EH (cell line): ENCODE measurements at regions not wholly inside any gene's neighbourhood (a gene's known extent, or its start where the extent isn't known, plus 50 kb on each side); places are given as distances from the start of the nearest gene placed in this dataset.

Experiments
- DNase-seq: peaks from one replicate; pipeline ENCODE4 v3.0.0-alpha.2; 2015; ENCODE audit warnings: low read depth

DNA sequence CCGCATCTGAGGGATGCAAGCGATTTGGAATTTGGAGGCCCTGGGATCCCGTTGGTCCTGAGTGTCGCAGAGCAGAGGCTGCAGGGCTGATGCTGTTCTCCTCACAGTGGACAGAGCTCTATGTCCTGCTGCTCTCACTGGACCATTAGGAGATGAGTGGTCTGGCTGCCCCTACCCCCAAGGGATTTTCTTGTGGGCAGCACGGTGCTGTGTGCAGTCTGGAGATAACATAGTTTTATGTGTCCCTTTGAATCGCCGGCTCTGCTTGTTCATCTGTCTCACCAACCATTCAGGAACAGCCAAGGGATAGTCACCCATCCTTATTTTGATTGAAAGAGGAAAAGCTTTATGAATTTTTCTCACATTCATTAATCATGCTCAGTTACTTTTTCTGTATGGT, 49.9 kb downstream of the CHRM3 start:
- no peak for DNase-seq

DNA sequence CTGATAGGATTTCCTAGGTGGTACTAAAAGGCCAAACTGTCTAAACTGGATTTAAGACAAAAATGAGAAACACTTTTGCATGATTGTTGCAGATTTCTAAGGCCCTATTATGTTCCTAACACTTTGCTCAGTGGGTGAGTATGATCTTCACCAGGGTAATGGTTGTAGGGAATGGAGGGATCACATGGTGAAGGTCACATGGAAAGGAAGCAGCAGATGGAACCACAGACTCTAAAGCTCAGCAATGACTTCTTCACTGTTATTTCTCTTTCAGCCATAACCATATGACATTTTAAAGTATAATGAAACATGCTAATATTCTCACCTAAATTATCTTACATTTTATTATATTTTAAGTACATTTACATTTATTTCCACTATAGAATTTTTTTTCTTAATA, 51.5 kb downstream of the CHRM3 start:
- DNase-seq: no peak

DNA sequence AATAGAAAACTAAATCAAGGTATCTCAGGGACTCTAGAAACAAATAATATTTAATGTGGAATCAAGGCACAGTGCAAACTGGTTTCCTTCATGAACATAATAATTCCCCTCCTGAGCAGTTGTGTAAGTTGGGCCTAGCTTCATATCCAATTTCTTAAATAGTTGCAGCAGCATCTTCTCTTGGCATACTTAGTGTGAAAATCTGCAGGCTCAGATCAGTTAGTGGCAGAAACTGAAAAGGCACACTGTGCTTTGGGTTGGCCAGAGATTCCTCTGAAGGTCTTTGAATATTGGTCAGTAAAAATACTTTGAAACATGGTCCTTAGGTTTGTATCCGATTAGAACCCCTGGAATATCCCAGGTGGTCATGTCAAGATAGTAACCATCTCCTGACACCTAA, 52.5 kb downstream of the CHRM3 start:
- DNase-seq: no peak

DNA sequence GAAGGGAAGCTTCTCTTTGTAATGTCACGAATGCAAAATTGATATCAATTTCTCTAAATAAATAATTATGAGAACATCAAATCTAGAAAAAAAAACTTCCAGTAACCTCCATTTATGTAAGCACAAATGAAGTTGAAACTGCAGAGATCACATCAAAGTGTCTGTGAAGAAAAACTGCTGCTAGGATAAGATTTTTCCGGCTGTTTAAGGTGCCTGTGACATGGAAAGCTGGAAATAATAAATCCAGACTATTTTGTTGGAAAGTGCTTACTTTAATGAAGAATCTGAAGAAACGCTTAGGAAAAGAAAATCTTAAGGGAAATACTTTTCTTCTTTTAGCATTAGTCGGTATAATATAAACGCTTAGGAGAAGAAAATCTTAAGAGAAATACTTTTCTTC, 57.0 kb downstream of the CHRM3 start:
- DNase-seq: no peak

DNA sequence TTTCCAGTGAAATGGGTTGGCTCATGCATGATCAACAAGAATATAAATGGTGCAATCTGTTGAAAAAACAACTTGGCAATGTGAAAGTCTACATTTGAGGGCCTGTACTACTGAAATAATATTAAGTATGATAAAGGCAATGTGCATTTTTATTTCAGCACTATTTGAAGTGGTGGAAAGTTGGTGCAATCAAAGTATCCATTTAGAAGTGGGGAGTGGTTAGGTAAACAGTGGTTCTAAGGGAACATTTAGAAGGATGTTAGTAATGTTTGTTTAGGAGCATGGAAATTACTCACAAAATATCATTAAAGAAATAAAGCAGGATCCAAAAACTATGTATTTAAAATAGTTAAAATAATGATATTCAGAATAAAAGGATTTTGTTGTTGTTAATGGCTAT, 60.2 kb downstream of the CHRM3 start:
- DNase-seq: no peak

DNA sequence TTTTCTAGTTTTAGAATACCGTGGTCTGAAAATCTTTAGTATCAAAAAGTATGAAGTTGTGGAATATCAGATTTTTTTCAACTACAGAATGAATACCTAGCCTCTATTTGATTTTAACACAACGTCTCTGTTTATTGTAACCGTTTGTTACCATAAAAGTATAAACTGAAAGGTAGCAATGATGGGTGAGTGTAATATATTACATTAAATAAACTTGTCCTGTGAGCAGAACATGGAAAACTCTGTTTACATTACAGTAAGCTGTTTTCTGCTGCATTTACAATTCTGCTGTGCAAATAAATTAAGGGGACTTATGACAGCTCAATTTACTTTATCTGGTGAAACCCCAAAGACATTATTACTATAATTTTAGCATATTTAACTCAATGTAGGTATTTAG, 62.5 kb downstream of the CHRM3 start:
- DNase-seq: no peak

DNA sequence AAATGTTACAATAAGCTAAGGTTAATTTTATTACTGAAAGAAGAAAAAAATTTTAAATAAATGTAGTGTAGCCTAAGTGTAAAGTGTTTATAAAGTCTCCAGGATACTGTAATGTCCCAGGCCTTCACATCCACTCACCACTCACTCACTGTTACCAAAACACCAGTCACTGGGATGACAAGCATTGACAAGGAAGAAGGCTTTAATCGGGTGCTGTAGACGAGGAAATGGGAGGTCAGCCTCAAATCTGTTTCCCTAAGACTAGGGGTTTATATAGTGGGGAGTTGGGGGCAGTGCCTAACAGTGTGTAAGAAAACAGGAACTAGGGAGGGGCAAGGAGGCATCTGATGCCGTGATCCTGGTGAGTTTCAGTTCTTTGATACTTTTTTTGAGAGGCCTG, 69.4 kb downstream of the CHRM3 start:
- no peak for DNase-seq

DNA sequence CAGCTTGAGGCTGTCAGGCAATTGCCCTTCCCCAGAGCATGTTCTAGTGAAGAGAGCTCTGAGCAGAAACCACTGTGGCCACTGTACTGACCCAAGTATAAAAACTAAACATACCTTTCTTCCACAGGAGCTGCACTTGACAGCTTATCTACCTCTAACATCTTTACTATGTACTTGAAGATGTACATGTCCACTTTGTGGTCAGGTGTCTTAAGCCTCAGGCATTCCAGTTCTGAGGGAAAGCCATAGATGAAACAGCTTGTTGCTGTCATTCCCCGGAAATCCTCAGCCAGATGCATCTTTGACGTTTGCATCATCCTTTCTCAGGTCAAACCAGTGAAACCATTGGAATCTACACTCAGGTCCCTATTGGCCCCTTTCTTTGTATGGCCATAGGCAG, 70.4 kb downstream of the CHRM3 start:
- DNase-seq: no peak

DNA sequence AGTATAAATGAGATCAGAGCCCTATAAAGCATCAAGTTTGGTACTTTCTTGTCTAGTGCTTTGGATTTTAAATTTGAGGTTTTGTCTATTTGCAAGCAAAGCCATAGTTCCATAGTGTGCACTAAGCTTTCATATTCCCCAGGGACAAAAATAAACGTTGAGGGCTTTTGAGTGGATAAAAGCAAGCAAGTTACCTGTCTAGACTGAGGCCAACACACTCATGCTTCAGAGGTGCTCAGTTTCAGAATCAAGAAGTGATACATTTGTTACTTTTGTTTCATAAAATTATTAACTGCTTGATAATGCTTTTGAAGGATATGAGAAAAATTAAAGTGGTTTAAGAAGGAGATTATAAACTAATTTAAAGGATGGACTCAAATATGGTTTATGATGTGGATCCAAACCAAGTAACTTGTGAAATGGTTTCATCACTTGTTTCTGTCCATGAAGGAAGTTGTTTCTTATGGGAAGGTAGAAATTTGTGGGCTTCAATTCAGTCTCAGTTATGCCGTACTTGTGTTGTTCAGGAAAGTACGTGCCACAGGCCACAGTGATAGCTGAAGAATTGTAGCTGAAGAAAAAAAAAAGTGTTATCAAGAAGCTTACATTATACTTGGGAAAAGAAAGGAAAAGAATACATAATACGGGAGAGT, 71.2 kb downstream of the CHRM3 start:
- no peak for DNase-seq

DNA sequence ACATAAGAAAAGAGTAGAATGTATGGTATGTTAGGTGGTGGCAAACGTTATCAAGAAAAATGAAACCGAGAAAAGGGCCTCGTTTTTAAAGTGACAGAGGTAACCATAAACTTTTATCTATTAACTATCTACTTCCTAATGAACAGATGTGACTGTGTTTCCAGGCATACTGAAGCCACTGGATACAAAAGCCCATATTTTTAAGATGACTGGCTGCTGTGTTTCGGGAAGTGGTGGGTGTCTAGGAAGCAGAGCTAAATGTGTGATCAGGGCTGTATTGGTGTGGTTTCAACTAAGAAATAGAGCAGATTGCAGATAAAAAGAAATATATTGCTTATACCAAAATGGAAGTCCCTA, 71.8 kb downstream of the CHRM3 start:
- DNase-seq: no peak

DNA sequence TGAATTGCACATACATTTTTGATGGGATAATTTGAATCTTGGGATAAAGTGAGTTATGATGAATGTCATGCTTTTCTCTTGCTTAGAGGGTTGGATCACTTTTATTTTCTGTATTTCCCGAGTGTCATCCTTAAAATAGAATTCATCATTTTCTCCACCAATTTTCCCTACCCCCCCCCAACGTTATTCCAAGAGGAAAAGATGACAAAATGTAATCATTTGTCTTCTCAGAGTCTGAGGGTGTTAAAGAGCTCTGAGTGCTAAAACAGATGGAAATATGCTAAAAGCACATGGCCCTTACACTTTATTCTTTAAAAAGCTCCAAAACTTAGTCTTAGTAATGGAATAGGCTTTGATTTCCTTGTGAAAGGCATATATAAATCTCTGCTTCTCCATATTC, 81.4 kb downstream of the CHRM3 start:
- DNase-seq: no peak

DNA sequence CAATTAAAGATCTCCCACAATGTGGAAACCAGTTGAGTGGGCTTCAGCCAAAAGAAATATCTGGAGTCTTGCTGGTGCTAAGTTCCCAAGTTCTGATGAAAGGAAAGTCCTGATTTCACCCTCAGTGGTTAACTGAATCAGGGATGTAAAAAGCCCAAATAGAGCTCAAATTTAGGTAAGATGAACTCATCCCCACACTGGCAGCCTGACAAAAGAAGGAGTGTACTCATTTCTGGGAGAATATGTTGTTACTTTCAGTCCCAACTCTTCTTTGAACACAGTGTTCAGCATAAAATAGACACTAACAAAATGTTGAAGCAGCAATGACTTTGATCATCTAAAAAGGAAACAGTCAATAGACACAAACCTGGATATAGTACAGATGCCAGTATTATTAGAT, 91.7 kb downstream of the CHRM3 start:
- no peak for DNase-seq

DNA sequence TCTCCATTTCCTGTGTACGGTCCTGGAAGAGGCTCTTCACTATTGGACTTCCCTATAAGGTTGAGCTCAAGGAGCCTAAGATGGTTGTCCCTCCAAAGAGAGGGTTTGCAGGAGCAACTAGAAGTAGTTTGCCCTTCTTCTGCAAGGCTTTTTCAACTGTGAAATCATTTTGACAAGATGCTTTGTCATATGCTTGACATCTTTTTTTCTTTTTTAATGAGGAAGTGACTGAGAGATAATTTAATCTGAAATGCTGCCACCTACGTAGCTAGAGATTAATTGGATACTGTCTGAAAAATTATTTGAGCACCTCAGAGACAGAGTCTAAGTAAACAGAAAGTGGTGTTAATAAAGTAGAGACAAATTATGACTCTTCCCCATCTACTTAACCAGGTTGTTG, 97.0 kb downstream of the CHRM3 start:
- DNase-seq: no peak

DNA sequence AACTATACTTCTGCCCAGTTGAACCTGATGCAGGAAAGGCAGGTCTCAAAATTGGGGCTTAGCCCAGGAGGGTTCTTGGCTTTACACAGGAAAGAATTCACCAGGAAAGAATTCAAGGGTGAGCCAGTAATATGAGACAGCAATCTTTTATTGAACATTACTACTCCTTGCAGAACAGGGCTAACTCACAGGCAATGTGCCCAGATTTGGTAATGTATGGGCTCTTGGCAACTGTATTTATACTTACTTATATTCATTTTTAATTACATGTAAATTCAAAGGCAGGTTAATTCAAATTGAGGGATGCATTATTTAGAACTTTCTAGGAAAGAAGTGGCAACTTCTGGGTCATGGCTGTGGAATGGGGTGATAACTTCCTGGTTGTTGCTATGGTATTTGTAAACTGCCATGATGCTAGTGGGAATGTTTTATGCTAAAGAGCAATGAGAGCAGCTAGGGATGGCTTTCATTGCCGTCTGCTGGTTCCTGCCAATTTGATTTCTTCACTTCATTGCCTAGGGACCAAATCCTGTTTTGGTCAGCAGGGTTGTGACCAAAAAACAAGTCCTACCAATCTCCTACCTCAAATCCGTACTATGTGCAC, 107.5 kb downstream of the CHRM3 start:
- DNase-seq: no peak

DNA sequence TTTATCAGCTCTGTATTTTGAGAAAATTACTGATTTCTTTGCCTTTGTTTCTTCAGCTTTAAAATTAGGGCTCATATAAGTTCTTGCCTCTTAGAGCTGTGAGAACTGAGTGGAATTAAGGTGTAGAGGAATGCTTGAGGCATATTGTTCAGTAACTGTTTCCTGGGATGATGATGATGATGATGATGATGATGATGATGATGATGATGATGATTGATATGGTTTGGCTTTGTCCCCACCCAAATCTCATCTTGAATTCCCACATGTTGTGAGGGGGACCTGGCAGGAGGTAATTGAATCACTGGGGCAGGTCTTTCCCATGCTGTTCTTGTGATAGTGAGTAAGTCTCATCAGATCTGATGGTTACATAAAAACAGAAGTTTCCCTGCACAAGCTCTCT, 118.7 kb downstream of the CHRM3 start:
- DNase-seq: no peak

DNA sequence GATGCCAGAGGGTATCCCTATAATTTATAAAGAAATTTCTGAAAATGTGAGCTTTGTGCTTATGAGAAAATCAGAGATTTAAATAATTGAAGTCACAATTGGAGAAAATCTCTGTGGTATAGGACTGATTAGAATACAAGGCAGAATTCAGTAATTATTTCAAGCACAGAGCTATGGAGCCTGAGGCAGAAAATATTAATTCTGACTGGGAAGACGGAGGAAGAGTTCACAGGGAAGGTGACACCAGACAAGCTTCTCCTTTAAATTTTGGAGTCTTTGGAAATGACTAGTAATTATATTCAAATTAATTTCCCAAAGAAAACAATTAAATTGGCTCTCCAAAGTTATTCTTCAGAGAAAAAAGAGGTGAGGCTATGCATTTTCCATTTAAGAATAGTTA, 121.5 kb downstream of the CHRM3 start:
- no peak for DNase-seq

DNA sequence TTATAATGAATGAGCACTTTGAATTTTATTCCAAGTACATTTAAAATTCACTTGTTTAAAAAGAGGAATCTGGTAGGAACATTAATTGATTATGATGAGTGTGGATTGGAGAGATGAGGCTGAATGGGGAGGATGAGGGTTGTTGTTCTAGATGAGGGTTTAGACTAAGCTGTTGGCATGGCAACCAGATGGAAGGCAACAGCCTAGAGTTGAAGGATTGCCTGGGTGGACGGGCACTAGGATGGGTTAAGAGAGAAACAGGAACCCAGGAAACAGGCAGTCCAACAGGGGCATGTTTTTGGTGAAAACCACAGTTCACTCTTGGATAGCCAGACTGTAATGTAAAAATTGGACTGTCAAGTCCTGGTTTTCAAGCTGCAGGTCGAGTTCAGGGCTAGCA, 125.5 kb downstream of the CHRM3 start:
- no peak for DNase-seq

DNA sequence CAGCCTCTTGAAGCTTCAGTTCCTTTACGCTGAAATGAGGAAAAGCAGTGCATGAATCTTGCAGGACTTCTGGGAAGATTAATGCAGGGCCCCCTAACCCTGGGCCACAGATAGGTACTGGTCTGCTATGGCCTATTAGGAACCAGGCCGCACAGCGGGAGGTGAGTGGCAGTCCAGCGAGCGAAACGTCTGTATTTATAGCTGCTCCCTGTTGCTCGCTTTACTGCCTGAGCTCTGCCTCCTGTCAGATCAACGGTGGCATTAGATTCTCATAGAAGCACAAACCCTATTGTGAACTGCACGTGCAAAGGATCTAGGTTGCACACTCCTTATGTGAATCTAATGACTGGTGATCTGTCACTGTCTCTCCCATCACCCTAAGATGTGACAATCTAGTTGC, 130.2 kb downstream of the CHRM3 start:
- DNase-seq: no peak

DNA sequence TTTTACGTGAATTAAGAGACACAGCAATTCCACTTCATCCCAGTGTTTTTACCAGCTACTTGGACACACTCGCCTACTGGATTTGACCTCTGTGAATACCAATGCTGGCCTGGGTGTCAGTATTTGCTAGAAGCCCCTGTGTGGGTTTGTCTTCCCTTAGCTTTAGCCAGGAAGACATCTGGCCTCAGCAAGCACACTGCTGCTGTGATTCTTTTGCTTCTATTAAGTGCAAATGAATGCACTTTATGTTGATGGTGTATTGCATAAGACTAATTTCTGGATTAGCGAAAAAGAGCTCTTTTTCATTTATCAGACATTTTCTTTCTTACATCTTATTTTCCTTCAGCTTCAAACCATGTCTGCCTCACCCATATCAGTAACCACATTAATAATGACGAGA, 140.0 kb downstream of the CHRM3 start:
- DNase-seq: no peak

DNA sequence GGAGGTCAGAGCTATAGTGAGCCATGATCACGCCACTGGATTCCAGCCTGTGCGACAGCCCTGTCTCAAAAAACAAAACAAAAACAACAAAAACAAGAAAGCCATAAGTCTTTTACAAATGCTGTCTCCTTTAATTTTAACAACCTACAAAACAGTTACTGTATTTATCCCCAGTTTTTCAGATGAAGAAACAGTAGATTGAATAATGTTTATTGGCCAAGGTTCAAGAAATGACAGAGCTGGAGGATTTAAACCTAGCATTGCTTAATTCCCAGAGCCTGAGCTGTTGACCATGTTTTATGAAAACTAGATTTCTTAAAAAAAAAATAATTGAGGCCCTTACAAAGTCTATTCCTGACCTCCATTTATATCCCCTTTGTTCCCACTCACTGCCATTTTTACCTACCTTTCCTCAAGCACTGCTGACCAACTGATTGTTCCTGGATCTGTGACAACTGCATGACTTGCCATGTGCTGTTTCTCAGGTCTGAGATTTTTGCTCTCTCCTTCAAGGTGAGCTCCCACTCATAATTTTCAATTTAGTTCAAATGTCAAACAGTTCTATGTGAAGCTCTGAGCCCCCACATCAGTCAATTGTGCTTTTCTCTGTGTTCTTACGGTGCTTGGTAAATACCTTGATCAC, 140.8 kb downstream of the CHRM3 start:
- no peak for DNase-seq

DNA sequence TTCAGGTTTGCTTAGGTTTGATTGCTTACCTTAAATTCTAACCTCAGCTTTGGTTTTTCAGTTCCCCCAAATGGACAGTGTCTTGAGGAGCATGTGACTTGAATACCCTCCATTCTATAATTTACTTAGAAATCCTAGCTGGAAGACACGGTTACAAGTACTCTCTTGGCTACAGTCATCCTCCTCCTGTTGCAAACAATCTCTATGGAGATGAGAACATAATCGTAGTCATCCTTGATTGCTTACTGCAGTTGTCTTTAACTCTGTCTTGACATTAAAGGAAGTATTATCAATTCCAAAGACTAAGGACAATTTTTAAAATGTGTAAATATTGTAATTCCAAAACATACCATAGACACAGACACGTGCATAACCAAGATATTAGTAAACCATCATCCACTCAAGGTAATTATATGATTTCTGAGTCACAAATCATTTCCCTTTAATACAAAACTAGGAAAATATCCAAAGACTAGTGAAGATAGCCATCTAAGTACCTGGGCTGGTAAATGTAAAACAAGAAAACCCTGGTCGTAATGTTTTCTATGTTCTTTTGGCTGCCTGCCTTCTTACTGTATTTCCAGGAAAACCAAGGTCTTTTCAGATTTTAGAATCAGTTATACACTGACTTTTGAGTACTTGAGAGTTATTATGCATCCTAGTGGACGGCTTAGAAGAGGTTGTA, 149.9 kb downstream of the CHRM3 start:
- DNase-seq: no peak

DNA sequence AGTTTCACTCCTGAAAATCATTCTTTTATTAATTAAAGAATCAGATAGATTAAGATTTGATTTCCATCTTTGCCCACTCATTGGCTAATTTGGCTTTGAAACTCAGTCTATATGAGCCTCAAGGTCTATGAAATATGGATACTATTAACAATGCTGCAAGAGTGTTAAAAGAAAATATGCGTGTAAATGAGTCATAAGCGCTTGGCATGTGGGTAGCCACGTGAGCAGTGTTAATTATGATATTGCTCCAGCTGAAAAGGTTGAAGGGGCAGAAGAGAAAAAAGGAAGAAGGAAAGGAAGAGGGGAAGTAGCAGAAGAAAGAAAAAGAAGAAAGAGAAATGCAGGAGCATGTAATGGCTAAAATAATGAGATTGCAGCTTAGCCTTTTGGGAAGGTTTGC, 151.4 kb downstream of the CHRM3 start:
- no peak for DNase-seq

DNA sequence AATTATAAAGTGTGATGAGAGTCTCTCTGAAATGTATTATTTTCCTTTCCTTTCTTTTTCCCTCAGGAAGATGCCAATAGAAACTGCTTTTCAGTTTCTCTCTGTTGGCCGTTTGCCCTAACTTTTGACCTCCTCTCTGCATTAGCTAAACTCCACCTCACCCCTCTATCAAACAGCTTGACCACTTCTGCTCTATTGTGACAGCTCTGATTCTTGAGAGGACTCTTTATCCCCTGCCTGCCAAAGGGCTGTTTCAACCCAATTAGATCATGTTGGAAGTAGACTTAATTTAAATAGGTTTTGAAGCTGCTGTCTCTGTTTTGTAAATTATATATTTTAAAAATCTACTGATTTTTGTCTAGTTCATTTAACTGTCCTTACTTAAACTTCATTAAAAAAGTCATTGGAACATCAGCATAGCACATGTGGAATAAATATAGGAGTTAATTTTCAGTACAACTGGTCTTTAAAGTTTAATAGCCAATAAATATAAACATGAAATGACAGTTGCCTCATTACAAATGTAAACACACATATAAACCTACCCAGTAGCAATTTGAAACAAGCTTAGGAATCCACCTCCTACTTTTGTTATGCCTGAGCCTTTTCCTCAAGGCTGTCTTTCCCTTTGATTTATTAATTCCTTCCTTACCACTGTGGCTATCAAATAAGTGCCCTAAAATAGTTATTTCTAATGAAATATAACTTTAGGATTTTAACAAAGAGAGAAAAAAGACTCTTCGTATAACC, 152.0 kb downstream of the CHRM3 start:
- no peak for DNase-seq
